K562 (cell line): ENCODE measurements at regions not wholly inside any gene's neighbourhood (a gene's known extent, or its start where the extent isn't known, plus 50 kb on each side); places are given as distances from the start of the nearest gene placed in this dataset.

Experiments
- ATAC-seq: fragments of 200-7000 bp; cut with Tn5 transposase; 3 replicates; pipeline ENCODE4 v1.9.1; 2020; ENCODE audit warnings: moderate library complexity
- BruUV-seq: library from RNA; stranded (reverse); fragments of 400-500 nt; replicated peaks from 2 replicates; lab custom pipeline; 2021; lab: Mats Ljungman, UMichigan
- CTCF ChIA-PET: fragments of 300-600 bp; formaldehyde crosslinking; extraction: SDS; loops from one replicate; lab custom pipeline; 2021; ENCODE audit warnings: low intra/inter-chr PET ratio; lab: Yijun Ruan, JAX
- POLR2A ChIA-PET: fragments of 300-600, 350-650 bp; sonication (Branson Sonifier 250); formaldehyde crosslinking; extraction: SDS; loops from one replicate; lab custom pipeline; 2021; ENCODE audit warnings: antibody characterized with exemption, inconsistent platforms; lab: Yijun Ruan, JAX
- DNase-seq, 4 experiments: peaks; one replicate each; pipeline versions ENCODE4 v3.0.0 to v3.0.0-alpha.2; 2011 to 2018; ENCODE audit warnings: low spot score in 3 of 4, mixed read lengths in 3 of 4; ENCODE audit errors: extremely low read depth in 1 of 4
- FAIRE-seq: peaks from 2 replicates; lab custom pipeline; 2011; peaks lifted over from hg19 to GRCh38; lab: Jason Lieb, UNC
- H2AFZ ChIP-seq: 2 replicates; pipeline ENCODE4 v1.6.0; 2011; ENCODE audit warnings: low read depth, low read length, control low read depth, inconsistent platforms
- H3K27ac ChIP-seq: fragments of 200-600 bp; 3 replicates; pipeline ENCODE4 v1.8.0; 2011; ENCODE audit warnings: low read depth, mild to moderate bottlenecking, control low read depth, inconsistent platforms, low read length, moderate library complexity, mixed read lengths; ENCODE audit errors: extremely low read depth
- H3K27me3 ChIP-seq, 2 experiments: fragments of 300-600 bp in 1 of 2; 2 replicates in 1 of 2; 3 replicates in 1 of 2; pipeline versions ENCODE4 v1.6.0 to v1.8.0; 2011; ENCODE audit warnings: inconsistent platforms in 2 of 2, low read length in 2 of 2, mild to moderate bottlenecking in 1 of 2, mixed read lengths in 1 of 2, moderate library complexity in 1 of 2; ENCODE audit not compliant: control insufficient read depth in 2 of 2, insufficient read depth in 2 of 2
- H3K36me3 ChIP-seq: fragments of 300-600 bp; 3 replicates; pipeline ENCODE4 v1.8.0; 2011; ENCODE audit warnings: mild to moderate bottlenecking, low read length, inconsistent platforms; ENCODE audit not compliant: control insufficient read depth, insufficient read depth
- H3K4me1 ChIP-seq, 2 experiments: fragments of 200-600 bp in 1 of 2; replicated peaks in 1 of 2; 2 replicates in 1 of 2; 3 replicates in 1 of 2; pipeline versions ENCODE4 v1.5.1 to v1.8.0; 2011; ENCODE audit warnings: inconsistent platforms in 2 of 2, low read length in 2 of 2, mild to moderate bottlenecking in 1 of 2, mixed read lengths in 1 of 2, moderate library complexity in 1 of 2; ENCODE audit not compliant: control insufficient read depth in 2 of 2, insufficient read depth in 2 of 2
- H3K4me2 ChIP-seq: 2 replicates; pipeline ENCODE4 v1.6.1; 2011; ENCODE audit warnings: low read length, control low read depth, inconsistent platforms, mixed read lengths; ENCODE audit not compliant: insufficient read depth
- H3K4me3 ChIP-seq: fragments of 200-600 bp; sonication (generic), shearing (Covaris generic); 2 replicates; pipeline ENCODE4 v1.5.1; 2016; ENCODE audit warnings: control low read depth, inconsistent platforms
- H3K79me2 ChIP-seq: fragments of 200-600 bp; 3 replicates; pipeline ENCODE4 v1.8.0; 2011; ENCODE audit warnings: low read length, inconsistent platforms; ENCODE audit not compliant: control insufficient read depth, insufficient read depth
- H3K9ac ChIP-seq, 2 experiments: 2 replicates each; pipeline versions ENCODE4 v1.6.0 to v1.6.1; 2011; ENCODE audit warnings: low read depth in 2 of 2, low read length in 2 of 2, control low read depth in 1 of 2, inconsistent platforms in 1 of 2, mild to moderate bottlenecking in 1 of 2, mixed read lengths in 1 of 2; ENCODE audit not compliant: insufficient read depth in 1 of 2
- H3K9me1 ChIP-seq: one replicate; pipeline ENCODE4 v1.6.0; 2011; ENCODE audit warnings: inconsistent platforms, mild to moderate bottlenecking, low read length, moderate library complexity; ENCODE audit not compliant: control insufficient read depth, insufficient read depth
- H3K9me3 ChIP-seq: replicated peaks from 2 replicates; pipeline ENCODE4 v1.5.1; 2011; ENCODE audit warnings: low read depth, low read length, inconsistent platforms; ENCODE audit not compliant: control insufficient read depth, insufficient read depth
- H4K20me1 ChIP-seq: replicated peaks from 2 replicates; pipeline ENCODE4 v1.6.1; 2011; ENCODE audit warnings: low read length, inconsistent platforms, mixed read lengths; ENCODE audit not compliant: control insufficient read depth, insufficient read depth
- HDAC3 ChIP-seq: fragments of 450-650 bp; IDR thresholded peaks from 2 replicates; pipeline ENCODE4 v1.6.1; 2018; ENCODE audit warnings: borderline replicate concordance, mild to moderate bottlenecking, moderate library complexity; ENCODE audit not compliant: partially characterized antibody
- KDM4B ChIP-seq, 2 experiments: fragments of 450-650 bp in 1 of 2; sonication (generic) in 1 of 2; IDR thresholded peaks; 2 replicates each; pipeline ENCODE4 v1.6.1; 2016 to 2017; ENCODE audit warnings: borderline replicate concordance in 2 of 2, antibody characterized with exemption in 1 of 2, low read depth in 1 of 2, mild to moderate bottlenecking in 1 of 2
- MTF1 ChIP-seq: fragments of 250-450 bp; sonication (Bioruptor Pico); IDR thresholded peaks from 2 replicates; pipeline ENCODE4 v1.9.0; 2021; ENCODE audit warnings: moderate library complexity, mild to moderate bottlenecking, inconsistent platforms, borderline replicate concordance
- ZNF239 ChIP-seq: fragments of 250-450 bp; sonication (Bioruptor Pico); IDR thresholded peaks from 2 replicates; pipeline ENCODE4 v1.4.0; 2020; ENCODE audit warnings: mild to moderate bottlenecking
- WGBS: fragments of 100-300 bp; shearing (Covaris generic); methylation state at CpG from one replicate; pipeline ENCODE4 v1.1.6; 2016; ENCODE audit warnings: low coverage, mixed read lengths; ENCODE audit not compliant: insufficient coverage; ENCODE audit errors: missing lambda C conversion rate; 5-methylcytosine and 5-hydroxymethylcytosine counted together
- in situ Hi-C: fragments of 300-500 bp; cut with MboI; formaldehyde crosslinking; loops from 4 replicates; pipeline ENCODE4 v1.15.0; 2018; ENCODE audit warnings: inconsistent platforms, mixed read lengths
- intact Hi-C: fragments of 100-400 bp; cut with micrococcal nuclease; formaldehyde crosslinking; loops from 2 replicates; pipeline ENCODE4 v1.14.2; 2022
- TF ChIP-seq, protein P1 (sequence below): fragments of 200-600 bp; sonication (generic); IDR thresholded peaks from one replicate; pipeline ENCODE4 v1.6.1; 2012; ENCODE audit warnings: mild to moderate bottlenecking, low read depth, low read length, inconsistent platforms

DNA sequence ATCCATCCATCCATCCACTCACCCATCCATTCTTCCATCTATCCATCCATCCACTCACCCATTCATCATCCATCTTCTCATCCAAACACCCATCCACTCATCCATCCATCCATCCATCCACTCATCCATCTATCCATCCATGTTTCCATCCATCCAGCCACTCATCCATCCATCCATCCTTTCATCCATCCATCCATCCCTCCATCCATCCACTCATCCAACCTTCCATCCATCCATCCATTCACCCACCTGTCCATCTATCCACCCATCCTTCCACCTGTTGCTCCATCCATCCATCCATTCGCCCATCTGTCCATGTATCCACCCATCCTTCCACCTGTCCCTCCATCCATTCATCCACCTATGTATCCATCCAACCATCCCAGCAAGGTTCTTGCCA, 378.4 kb upstream of the PFKP start:
- BruUV-seq, result no TSS peak
- FAIRE-seq, result no peak

More for the DNA sequence above, 378.4 kb upstream of the PFKP start:
- H3K27ac ChIP-seq, result no peak overlapping the region
- 0% methylated on average over 1 of the region's 1 CpG for WGBS
- H3K9me3 ChIP-seq, result no peaks in the 10 kb centered on the region
- no peaks in the 10 kb centered on the region for H3K79me2 ChIP-seq
- H3K4me2 ChIP-seq, result no peak overlapping the region
- POLR2A ChIA-PET, result no interaction called here
- in situ Hi-C loops (no loop called here), intact Hi-C loops (no loop called here)
- TF ChIP-seq, protein P1, sequence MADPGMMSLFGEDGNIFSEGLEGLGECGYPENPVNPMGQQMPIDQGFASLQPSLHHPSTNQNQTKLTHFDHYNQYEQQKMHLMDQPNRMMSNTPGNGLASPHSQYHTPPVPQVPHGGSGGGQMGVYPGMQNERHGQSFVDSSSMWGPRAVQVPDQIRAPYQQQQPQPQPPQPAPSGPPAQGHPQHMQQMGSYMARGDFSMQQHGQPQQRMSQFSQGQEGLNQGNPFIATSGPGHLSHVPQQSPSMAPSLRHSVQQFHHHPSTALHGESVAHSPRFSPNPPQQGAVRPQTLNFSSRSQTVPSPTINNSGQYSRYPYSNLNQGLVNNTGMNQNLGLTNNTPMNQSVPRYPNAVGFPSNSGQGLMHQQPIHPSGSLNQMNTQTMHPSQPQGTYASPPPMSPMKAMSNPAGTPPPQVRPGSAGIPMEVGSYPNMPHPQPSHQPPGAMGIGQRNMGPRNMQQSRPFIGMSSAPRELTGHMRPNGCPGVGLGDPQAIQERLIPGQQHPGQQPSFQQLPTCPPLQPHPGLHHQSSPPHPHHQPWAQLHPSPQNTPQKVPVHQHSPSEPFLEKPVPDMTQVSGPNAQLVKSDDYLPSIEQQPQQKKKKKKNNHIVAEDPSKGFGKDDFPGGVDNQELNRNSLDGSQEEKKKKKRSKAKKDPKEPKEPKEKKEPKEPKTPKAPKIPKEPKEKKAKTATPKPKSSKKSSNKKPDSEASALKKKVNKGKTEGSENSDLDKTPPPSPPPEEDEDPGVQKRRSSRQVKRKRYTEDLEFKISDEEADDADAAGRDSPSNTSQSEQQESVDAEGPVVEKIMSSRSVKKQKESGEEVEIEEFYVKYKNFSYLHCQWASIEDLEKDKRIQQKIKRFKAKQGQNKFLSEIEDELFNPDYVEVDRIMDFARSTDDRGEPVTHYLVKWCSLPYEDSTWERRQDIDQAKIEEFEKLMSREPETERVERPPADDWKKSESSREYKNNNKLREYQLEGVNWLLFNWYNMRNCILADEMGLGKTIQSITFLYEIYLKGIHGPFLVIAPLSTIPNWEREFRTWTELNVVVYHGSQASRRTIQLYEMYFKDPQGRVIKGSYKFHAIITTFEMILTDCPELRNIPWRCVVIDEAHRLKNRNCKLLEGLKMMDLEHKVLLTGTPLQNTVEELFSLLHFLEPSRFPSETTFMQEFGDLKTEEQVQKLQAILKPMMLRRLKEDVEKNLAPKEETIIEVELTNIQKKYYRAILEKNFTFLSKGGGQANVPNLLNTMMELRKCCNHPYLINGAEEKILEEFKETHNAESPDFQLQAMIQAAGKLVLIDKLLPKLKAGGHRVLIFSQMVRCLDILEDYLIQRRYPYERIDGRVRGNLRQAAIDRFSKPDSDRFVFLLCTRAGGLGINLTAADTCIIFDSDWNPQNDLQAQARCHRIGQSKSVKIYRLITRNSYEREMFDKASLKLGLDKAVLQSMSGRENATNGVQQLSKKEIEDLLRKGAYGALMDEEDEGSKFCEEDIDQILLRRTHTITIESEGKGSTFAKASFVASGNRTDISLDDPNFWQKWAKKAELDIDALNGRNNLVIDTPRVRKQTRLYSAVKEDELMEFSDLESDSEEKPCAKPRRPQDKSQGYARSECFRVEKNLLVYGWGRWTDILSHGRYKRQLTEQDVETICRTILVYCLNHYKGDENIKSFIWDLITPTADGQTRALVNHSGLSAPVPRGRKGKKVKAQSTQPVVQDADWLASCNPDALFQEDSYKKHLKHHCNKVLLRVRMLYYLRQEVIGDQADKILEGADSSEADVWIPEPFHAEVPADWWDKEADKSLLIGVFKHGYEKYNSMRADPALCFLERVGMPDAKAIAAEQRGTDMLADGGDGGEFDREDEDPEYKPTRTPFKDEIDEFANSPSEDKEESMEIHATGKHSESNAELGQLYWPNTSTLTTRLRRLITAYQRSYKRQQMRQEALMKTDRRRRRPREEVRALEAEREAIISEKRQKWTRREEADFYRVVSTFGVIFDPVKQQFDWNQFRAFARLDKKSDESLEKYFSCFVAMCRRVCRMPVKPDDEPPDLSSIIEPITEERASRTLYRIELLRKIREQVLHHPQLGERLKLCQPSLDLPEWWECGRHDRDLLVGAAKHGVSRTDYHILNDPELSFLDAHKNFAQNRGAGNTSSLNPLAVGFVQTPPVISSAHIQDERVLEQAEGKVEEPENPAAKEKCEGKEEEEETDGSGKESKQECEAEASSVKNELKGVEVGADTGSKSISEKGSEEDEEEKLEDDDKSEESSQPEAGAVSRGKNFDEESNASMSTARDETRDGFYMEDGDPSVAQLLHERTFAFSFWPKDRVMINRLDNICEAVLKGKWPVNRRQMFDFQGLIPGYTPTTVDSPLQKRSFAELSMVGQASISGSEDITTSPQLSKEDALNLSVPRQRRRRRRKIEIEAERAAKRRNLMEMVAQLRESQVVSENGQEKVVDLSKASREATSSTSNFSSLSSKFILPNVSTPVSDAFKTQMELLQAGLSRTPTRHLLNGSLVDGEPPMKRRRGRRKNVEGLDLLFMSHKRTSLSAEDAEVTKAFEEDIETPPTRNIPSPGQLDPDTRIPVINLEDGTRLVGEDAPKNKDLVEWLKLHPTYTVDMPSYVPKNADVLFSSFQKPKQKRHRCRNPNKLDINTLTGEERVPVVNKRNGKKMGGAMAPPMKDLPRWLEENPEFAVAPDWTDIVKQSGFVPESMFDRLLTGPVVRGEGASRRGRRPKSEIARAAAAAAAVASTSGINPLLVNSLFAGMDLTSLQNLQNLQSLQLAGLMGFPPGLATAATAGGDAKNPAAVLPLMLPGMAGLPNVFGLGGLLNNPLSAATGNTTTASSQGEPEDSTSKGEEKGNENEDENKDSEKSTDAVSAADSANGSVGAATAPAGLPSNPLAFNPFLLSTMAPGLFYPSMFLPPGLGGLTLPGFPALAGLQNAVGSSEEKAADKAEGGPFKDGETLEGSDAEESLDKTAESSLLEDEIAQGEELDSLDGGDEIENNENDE, result no peak
- TF ChIP-seq ZNF239, result no peak
- no peak for TF ChIP-seq HDAC3
- no peak for TF ChIP-seq MTF1 (CRISPR knock-in tag)
- no peak for TF ChIP-seq KDM4B (IDR thresholded peaks at IDR 0.05; ENCODE audit: borderline replicate concordance in 2 of 2, low read depth in 1 of 2)
- DNase-seq (no peak), ATAC-seq (no peak)
- H3K27me3 ChIP-seq, result no peaks in the 10 kb centered on the region
- no peak overlapping the region for H2AFZ ChIP-seq
- no peaks in the 10 kb centered on the region for H4K20me1 ChIP-seq
- no peaks in the 10 kb centered on the region for H3K9me1 ChIP-seq
- H3K9ac ChIP-seq, result no peak overlapping the region
- no peaks in the 10 kb centered on the region for H3K4me1 ChIP-seq
- H3K36me3 ChIP-seq, result no peaks in the 10 kb centered on the region
- no peak overlapping the region for H3K4me3 ChIP-seq
- CTCF ChIA-PET, result no interaction called here
